OCI-LY3 (cell line): ENCODE measurements at regions not wholly inside any gene's neighbourhood (a gene's known extent, or its start where the extent isn't known, plus 50 kb on each side); places are given as distances from the start of the nearest gene placed in this dataset.
"Not testable (repeated sequence)": the region's sequence is repeated elsewhere in the genome, so short reads cannot be mapped to it uniquely, and the experiment has no call there.

Experiments used
- H2AFZ ChIP-seq: fragments of 200-600, 300-600 bp; shearing (Covaris generic); 2 replicates; pipeline ENCODE4 v1.6.0; 2014; ENCODE audit warnings: antibody characterized with exemption, low read depth, low read length
- H3K27ac ChIP-seq: fragments of 200-600, 300-600 bp; sonication (generic); 2 replicates; pipeline ENCODE4 v1.5.1; 2014; ENCODE audit warnings: mild to moderate bottlenecking, low read length, moderate library complexity, mixed read lengths
- H3K27me3 ChIP-seq: fragments of 200-600, 300-600 bp; sonication (generic); 2 replicates; pipeline ENCODE4 v1.6.1; 2014; ENCODE audit warnings: low read depth, low read length, mixed read lengths
- H3K36me3 ChIP-seq: fragments of 200-600, 300-600 bp; sonication (generic); replicated peaks from 2 replicates; pipeline ENCODE3; 2014; ENCODE audit warnings: low read depth, low read length, mixed read lengths
- H3K4me1 ChIP-seq: fragments of 300-600, 200-600 bp; sonication (generic); 2 replicates; pipeline ENCODE4 v1.6.1; 2014; ENCODE audit warnings: low read length, mixed read lengths
- H3K4me2 ChIP-seq: fragments of 200-600, 300-600 bp; sonication (generic); 2 replicates; pipeline ENCODE4 v1.6.1; 2014; ENCODE audit warnings: low read length, mixed read lengths
- H3K4me3 ChIP-seq: fragments of 300-600, 200-600 bp; sonication (generic); 2 replicates; pipeline ENCODE4 v1.5.1; 2014; ENCODE audit warnings: antibody characterized with exemption, mild to moderate bottlenecking, low read length, moderate library complexity
- H3K79me2 ChIP-seq: fragments of 300-600, 200-600 bp; shearing (Covaris generic); 2 replicates; pipeline ENCODE4 v1.6.1; 2014; ENCODE audit warnings: mild to moderate bottlenecking, low read length, mixed read lengths
- H3K9ac ChIP-seq: fragments of 300-600, 200-600 bp; shearing (Covaris generic); 2 replicates; pipeline ENCODE4 v1.6.0; 2014; ENCODE audit warnings: mild to moderate bottlenecking, low read length, moderate library complexity
- H3K9me3 ChIP-seq: fragments of 200-600, 300-600 bp; shearing (Covaris generic); 2 replicates; pipeline ENCODE4 v1.6.1; 2014; ENCODE audit warnings: low read length, mixed read lengths; ENCODE audit not compliant: insufficient read depth
- H4K20me1 ChIP-seq: fragments of 200-600, 300-600 bp; sonication (generic); 2 replicates; pipeline ENCODE4 v1.6.1; 2016; ENCODE audit warnings: low read length, mixed read lengths; ENCODE audit not compliant: insufficient read depth
- CTCF ChIP-seq: fragments of 200-600, 300-600 bp; sonication (generic); IDR thresholded peaks from 2 replicates; pipeline ENCODE4 v1.5.1; 2014; ENCODE audit warnings: antibody characterized with exemption, low read length, low read depth
- EZH2phosphoT487 ChIP-seq: fragments of 200-600 bp; shearing (Covaris generic); IDR thresholded peaks from 2 replicates; pipeline ENCODE4 v1.6.1; 2018; ENCODE audit warnings: antibody characterized with exemption, mixed run types, low read depth

GRCh38 chr12:76292891-76293290 lies 55.3 kb downstream of the BBS10 start:
- not testable (repeated sequence) for H3K4me2 ChIP-seq, H3K4me3 ChIP-seq, H3K4me1 ChIP-seq, H3K9me3 ChIP-seq, H2AFZ ChIP-seq, H3K36me3 ChIP-seq, H3K27me3 ChIP-seq, H3K79me2 ChIP-seq, H4K20me1 ChIP-seq, H3K9ac ChIP-seq, H3K27ac ChIP-seq

GRCh38 chr12:76292305-76292704 lies 55.9 kb downstream of the BBS10 start:
- not testable (repeated sequence) for H3K9ac ChIP-seq, H3K79me2 ChIP-seq, H3K4me1 ChIP-seq, H2AFZ ChIP-seq, H3K36me3 ChIP-seq, H3K4me3 ChIP-seq, H3K9me3 ChIP-seq, H4K20me1 ChIP-seq, H3K27me3 ChIP-seq, H3K4me2 ChIP-seq, H3K27ac ChIP-seq

- Histone ChIP-seq H3K4me3 (no peak overlapping the region), H3K9ac (no peak overlapping the region), H3K4me1 (no peaks in the 10 kb centered on the region), H3K27ac (no peak overlapping the region), H3K9me3 (no peaks in the 10 kb centered on the region), H3K27me3 (peaks cover 7% of the 10 kb centered on the region; the same call in 1 of the 2 replicates), H2AFZ (no peak overlapping the region), H4K20me1 (no peaks in the 10 kb centered on the region), H3K79me2 (no peaks in the 10 kb centered on the region), H3K36me3 (no peaks in the 10 kb centered on the region), H3K4me2 (no peak overlapping the region)
- no peak for TF ChIP-seq CTCF
- no peak for TF ChIP-seq EZH2phosphoT487
These were observed 57.0 kb downstream of the BBS10 start for GRCh38 chr12:76290963-76291859.

- no peaks in the 10 kb centered on the region for H3K79me2 ChIP-seq
- no peaks in the 10 kb centered on the region for H3K9me3 ChIP-seq
- TF ChIP-seq EZH2phosphoT487 (no peak), CTCF (no peak)
- no peak overlapping the region for H3K4me3 ChIP-seq
- H2AFZ ChIP-seq: no peak overlapping the region
- H4K20me1 ChIP-seq: no peaks in the 10 kb centered on the region
- no peak overlapping the region for H3K4me2 ChIP-seq
- H3K27me3 ChIP-seq: peaks cover 7% of the 10 kb centered on the region; the same call in 1 of the 2 replicates
- H3K4me1 ChIP-seq: no peaks in the 10 kb centered on the region
- no peak overlapping the region for H3K27ac ChIP-seq
- H3K36me3 ChIP-seq: no peaks in the 10 kb centered on the region
- no peak overlapping the region for H3K9ac ChIP-seq
These were observed 60.0 kb downstream of the BBS10 start for GRCh38 chr12:76288218-76288617.

DNA sequence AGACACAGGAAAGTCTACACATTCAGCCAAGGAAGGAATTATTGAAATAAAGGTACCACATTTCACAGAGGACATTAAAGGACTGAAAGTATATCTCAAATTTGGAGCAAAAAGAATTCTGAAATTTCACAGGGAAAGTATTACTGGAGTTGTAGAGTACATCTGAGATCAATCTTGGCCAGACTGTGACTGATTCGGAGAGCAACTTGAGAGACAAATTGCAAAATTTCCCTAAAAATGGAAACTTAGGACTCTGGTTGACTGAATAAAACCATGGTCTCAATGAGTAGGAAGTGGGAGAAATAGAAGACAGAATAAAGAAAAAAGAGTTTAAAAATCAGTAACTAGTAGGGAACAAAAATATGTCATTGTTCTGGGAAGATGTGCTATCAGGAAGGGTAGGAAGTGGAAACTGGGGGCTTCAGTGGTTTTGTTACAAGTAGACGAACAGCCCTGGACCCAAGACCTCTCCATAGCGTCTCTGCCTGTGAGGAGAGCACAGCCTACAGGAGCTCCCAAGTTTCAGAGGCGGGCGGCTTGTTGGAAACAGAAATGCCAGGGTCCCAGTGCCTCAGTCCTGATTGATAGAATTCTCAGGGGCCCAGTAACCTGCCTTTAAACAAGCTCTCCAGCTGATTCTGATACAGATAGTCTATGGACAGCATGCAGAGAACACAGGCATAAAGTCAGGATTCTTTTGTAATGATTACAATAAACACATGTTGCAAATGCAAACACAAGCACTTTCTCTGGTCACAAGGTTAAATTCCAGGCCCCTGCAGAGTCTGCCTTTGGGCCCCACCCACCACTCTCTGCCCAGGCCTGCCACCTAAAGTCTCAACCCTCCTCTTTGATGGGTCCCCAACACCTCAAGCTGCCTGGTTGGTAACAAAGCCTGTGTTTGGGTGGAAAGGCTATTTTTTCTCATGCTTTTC lies 63.1 kb downstream of the BBS10 start:
- Histone ChIP-seq H3K27ac (no peak overlapping the region), H3K27me3 (peaks cover 7% of the 10 kb centered on the region; the same call in 1 of the 2 replicates), H3K4me3 (no peak overlapping the region), H3K4me1 (no peaks in the 10 kb centered on the region), H3K36me3 (no peaks in the 10 kb centered on the region), H3K79me2 (no peaks in the 10 kb centered on the region), H3K9ac (no peak overlapping the region), H3K4me2 (no peak overlapping the region), H4K20me1 (no peaks in the 10 kb centered on the region), H3K9me3 (no peaks in the 10 kb centered on the region), H2AFZ (no peak overlapping the region)
- no peak for TF ChIP-seq EZH2phosphoT487
- TF ChIP-seq CTCF: no peak
